Lower lobe of right lung (tissue), 2 donors: ENCODE measurements at regions not wholly inside any gene's neighbourhood (a gene's known extent, or its start where the extent isn't known, plus 50 kb on each side); places are given as distances from the start of the nearest gene placed in this dataset.
"Not testable (repeated sequence)": the region's sequence is repeated elsewhere in the genome, so short reads cannot be mapped to it uniquely, and the experiment has no call there.

Experiments
- ATAC-seq, 2 donors: fragments of 200-7000 bp; cut with Tn5 transposase; one replicate each; pipeline ENCODE4 v1.9.1; 2020 to 2022; ENCODE audit warnings: mild to moderate bottlenecking in 2 of 2, moderate library complexity in 2 of 2
- DNase-seq: peaks from one replicate; pipeline ENCODE4 v3.0.0-alpha.2; 2020
- H3K27ac ChIP-seq: fragments of 200-600 bp; one replicate; pipeline ENCODE4 v1.8.0; 2022
- H3K27me3 ChIP-seq: fragments of 200-600 bp; one replicate; pipeline ENCODE4 v1.8.0; 2022; ENCODE audit warnings: low read depth
- H3K36me3 ChIP-seq: fragments of 200-600 bp; one replicate; pipeline ENCODE4 v1.8.0; 2022; ENCODE audit warnings: mild to moderate bottlenecking
- H3K4me1 ChIP-seq: fragments of 200-600 bp; one replicate; pipeline ENCODE4 v1.8.0; 2022
- H3K4me3 ChIP-seq: fragments of 200-600 bp; one replicate; pipeline ENCODE4 v1.8.0; 2022; ENCODE audit warnings: mild to moderate bottlenecking
- H3K9me3 ChIP-seq: fragments of 200-600 bp; one replicate; pipeline ENCODE4 v1.8.0; 2022
- CTCF ChIP-seq: fragments of 200-600 bp; IDR thresholded peaks from one replicate; pipeline ENCODE4 v1.8.0; 2022; ENCODE audit warnings: antibody characterized with exemption, mild to moderate bottlenecking
- intact Hi-C: fragments of 100-400 bp; cut with DNase I; formaldehyde crosslinking; loops from one replicate; pipeline ENCODE4 v1.11.0; 2022
- donor health status: DM: no; HTN: yes; CAD: no; lungs with severe emphysema.

DNA sequence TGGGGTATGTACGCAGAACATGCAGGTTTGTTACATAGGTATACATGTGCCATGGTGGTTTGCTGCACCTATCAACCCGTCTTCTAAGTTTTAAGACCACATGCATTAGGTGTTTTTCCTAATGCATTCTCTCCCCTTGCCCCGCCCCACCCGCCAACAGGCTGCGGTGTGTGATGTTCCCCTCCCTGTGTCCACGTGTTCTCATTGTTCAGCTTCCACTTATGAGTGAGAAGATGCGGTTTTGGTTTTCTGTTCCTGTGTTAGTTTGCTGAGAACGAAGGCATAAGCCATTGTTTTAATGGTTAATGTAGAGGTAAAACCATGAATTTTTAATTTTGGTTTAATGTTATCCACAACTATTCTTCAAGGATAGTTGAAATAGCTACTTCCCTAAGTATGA, 346.8 kb upstream of the EPHA6 start:
- Histone ChIP-seq H3K4me3 (no peak overlapping the region), H3K27me3 (no peaks in the 10 kb centered on the region), H3K9me3 (no peaks in the 10 kb centered on the region), H3K36me3 (no peaks in the 10 kb centered on the region), H3K27ac (no peak overlapping the region), H3K4me1 (no peaks in the 10 kb centered on the region)
- TF ChIP-seq CTCF = no peak
- intact Hi-C loops = no loop called here
- DNase-seq (no peak), ATAC-seq (no peak)

- intact Hi-C loops = no loop called here
- Histone ChIP-seq H3K4me1 (no peaks in the 10 kb centered on the region), H3K9me3 (no peaks in the 10 kb centered on the region), H3K27me3 (no peaks in the 10 kb centered on the region), H3K27ac (no peak overlapping the region), H3K36me3 (no peaks in the 10 kb centered on the region), H3K4me3 (no peak overlapping the region)
- no peak for TF ChIP-seq CTCF
- ATAC-seq (no peak), DNase-seq (no peak)
Observed at GRCh38 chr3:96478496-96478895, 335.9 kb upstream of the EPHA6 start.

- no peak for ATAC-seq
- no peak for DNase-seq
- Histone ChIP-seq H3K9me3 (no peaks in the 10 kb centered on the region), H3K27me3 (no peaks in the 10 kb centered on the region), H3K4me3 (no peak overlapping the region), H3K36me3 (no peaks in the 10 kb centered on the region), H3K4me1 (no peaks in the 10 kb centered on the region), H3K27ac (no peak overlapping the region)
- intact Hi-C loops = no loop called here
- no peak for TF ChIP-seq CTCF
Observed at GRCh38 chr3:96480881-96481280, 333.5 kb upstream of the EPHA6 start.

DNA sequence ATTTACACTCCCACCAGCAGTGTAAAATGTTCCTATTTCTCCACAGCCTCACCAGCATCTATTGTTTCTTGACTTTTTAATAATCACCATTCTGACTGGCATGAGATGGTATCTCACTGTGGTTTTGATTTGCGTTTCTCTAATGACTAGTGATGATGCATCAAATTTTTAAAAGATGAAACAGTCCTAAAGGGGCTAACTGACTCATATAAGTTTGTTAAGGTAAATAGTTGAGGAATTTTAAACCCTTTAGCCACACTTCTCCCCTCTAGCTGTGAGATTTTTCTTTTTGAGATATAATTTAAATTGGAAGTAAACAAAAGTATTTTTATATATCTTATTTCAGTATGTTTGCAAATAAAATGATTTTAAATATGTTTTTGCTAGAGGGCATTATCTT, 331.2 kb upstream of the EPHA6 start:
- intact Hi-C loops, DNase-seq: not testable (repeated sequence)

GRCh38 chr3:96483781-96484180, 330.6 kb upstream of the EPHA6 start:
- Histone ChIP-seq H3K27me3 (no peaks in the 10 kb centered on the region), H3K9me3 (no peaks in the 10 kb centered on the region), H3K4me1 (no peaks in the 10 kb centered on the region), H3K27ac (no peak overlapping the region), H3K4me3 (no peak overlapping the region), H3K36me3 (no peaks in the 10 kb centered on the region)
- intact Hi-C loops = no loop called here
- ATAC-seq (no peak), DNase-seq (no peak)
- no peak for TF ChIP-seq CTCF

More for the DNA sequence above, 331.2 kb upstream of the EPHA6 start:
- not testable (repeated sequence) for H3K4me3 ChIP-seq, H3K4me1 ChIP-seq, H3K36me3 ChIP-seq, ATAC-seq, H3K9me3 ChIP-seq, H3K27ac ChIP-seq, H3K27me3 ChIP-seq

DNA sequence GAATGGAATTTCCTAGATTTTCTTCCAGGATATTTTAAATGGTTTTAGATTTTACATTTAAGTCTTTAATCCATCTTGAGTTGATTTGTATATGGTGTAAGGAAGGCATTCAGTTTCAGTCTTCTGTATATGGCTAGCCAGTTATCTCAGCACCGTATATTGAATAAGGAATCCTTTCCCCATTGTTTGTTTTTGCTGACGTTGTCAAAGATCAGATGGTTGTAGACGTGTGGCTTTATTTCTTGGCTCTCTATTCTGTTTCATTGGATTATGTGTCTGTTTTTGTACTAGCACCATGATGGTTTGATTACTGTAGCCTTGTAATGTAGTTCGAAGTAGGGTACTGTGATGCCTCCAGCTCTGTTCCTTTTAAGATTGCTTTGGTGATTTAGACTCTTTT, 325.7 kb upstream of the EPHA6 start:
- intact Hi-C loops = no loop called here
- no peak for DNase-seq
- Histone ChIP-seq H3K27ac (no peak overlapping the region), H3K9me3 (no peaks in the 10 kb centered on the region), H3K36me3 (no peaks in the 10 kb centered on the region), H3K4me1 (no peaks in the 10 kb centered on the region), H3K4me3 (no peak overlapping the region), H3K27me3 (no peaks in the 10 kb centered on the region)
- ATAC-seq = no peak
- TF ChIP-seq CTCF = no peak
